ENCODE measurements at regions not wholly inside any gene's neighbourhood (a gene's known extent, or its start where the extent isn't known, plus 50 kb on each side); places are given as distances from the start of the nearest gene placed in this dataset.

GRCh38 chr3:21185816-21186314 is 565.1 kb downstream of the ZNF385D start:
- TF ChIP-seq CTCF (IDR thresholded peaks at IDR 0.05) (no peak), POLR2A (IDR thresholded peaks at IDR 0.05) (no peak)

Measured in vagina (tissue), 2 donors.